ENCODE measurements at regions not wholly inside any gene's neighbourhood (a gene's known extent, or its start where the extent isn't known, plus 50 kb on each side); places are given as distances from the start of the nearest gene placed in this dataset.

DNA sequence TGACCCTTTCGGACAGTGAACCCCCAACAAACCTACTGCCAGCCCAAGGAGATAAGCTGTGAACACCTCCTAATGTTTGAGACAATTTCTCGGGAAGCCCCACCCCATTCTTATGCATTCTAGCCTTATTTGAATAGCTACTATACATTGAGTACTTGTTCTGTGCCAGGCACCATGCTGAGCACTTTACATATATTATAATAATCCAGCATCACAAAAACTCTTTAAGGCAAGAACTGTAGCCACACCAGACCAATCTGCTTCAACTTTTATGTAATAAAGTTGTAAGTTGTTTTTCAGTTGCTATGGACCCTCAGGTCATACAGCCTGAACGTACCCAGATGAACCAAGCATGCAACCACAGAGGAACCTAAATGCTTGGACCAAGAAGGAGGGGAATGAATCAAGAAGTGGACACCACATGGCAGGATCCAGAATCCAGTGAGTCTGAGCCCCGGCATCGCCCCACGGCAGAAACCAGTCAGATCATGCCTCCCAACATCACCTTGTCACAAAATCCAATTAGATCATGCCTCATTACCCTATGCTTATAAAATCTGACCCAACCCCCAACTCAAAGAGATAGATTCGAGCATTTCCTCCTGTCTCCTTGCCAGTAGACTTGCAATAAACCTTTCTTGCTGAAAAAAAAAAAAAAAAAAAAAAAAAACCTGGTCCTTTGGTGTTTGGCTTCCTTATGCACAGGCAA lies 225.0 kb downstream of the QDPR start:
- no peak for DNase-seq

DNA sequence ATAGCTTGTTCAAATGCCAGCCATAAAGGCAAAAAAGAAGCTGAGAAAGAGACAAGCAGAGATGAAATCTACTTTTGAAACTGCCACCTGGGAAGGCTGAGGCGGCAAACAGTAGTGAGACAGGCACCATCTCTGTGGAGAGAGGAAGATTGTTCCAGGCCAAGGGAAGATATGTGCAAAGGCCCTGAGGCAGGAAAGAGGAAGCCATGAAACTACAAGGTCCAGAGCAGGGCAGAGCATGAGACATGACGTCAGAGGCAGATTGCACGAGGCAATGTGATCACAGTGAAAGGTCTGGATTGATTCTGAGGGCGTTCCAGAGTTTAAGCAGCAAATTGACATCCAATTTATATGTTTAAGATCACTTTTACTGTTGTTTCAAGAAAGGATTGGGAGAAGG lies 226.1 kb downstream of the QDPR start:
- no peak for DNase-seq

DNA sequence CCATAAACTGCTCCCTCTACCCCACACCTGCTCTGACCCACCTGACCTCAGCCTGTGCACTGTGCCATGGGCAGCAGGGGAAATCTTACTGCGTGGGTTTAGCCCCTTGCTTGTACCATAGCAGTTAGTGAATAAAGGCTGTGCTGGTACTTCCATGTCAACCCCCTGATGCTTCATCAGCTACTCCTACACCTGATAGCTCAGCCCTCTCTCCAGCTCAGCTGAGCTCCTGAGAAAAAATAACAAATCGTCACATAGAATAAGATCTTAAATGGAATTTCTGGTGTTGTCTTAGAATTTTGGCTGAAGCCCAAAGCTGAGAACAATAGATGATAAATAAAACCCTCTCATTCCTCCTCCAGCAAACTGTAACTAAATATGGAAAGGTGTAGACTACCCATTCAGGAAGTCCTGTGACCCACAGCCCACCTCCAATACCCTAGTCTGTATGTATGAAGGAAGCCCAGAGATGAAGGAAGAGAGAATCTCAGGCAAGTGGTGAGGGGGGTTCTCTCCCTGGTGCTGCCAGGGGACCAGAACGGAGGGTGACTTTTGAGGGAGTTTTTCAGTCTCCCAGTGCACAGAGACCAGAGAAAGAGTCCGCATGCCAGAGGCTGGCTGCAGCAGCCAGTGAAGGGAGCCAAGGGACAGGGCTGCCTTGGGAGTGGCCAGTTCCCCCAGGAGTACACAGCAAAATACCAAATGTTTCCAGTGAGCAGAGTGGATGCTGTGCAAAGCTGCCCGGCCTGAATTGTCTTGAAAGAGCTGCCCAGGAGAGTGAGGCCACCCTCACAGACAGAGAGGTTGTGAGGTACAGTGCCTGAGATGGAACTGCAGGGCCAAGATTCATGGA lies 227.3 kb downstream of the QDPR start:
- DNase-seq = no peak

DNA sequence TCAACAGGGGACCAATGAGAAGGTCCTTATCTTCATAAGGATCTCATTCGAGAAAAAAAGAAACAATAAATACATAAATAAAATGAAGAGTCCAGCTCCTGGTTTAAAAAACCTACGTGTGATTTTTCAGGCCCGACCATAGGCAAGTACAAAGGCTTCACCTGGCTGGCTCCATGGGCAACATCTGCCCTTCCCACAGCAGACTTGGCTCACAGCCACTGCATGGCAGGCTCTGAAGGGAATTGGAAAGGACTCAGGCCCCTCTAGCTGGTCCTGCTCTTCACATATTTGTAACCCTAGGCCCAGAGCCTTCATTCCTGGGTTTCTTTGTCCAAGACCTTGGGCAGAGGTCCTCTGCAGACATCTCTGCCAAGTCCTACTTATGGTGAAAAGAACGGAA lies 228.1 kb downstream of the QDPR start:
- no peak for DNase-seq

DNA sequence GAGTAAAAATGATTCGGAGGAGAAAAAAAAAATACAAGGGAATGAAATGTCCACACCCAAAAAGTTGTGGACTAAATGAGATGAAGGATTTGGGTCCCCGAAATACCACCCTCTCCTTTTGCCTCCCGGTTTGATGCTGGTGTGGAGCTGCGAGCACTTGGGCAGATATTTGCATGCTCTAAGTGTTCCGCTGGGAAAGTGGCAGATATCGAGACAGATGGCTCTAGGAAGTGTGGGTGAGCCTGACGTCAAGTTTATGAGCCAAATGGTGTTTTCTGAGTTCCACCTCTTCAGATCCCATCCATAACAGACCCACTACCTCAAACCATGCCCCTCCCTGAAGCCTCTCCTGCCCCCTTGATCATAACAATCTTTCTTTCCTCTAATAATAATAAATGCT lies 228.6 kb downstream of the QDPR start:
- DNase-seq = no peak

DNA sequence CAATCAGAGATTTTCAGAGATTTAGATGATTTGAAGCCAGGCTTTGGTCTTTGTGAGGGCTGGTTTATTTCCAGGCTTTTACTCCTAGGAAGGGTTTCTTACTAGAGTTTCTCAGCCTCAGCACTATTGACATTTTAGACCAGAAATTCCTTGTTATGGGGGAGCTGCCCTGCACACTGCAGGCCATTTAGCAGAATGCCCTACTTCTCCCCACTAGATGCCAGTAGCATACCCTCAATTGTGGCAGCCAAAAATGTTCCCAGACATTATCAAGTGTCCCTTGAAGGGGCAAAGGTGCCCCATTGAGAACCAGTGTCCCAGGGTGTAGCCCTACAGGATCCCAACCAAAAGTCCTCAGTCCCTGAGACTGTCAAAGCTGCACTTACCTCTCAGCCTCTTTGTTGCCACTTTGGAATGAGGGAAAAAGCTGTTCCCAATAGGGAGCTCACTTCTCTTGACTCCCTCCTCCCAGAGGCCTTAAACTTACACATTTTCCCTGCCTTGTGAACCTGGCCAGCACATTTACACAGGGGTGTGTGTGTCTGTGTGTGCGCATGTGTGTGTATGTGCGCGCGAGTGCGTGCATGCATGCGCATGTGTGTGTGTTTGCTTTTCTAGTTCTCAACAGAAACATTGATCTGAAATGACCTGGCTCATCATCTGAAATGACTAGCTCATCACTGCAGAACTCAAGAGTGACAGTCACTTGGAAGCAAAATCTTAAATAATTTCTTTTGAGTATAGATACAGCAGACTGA lies 231.4 kb downstream of the QDPR start:
- DNase-seq = no peak

DNA sequence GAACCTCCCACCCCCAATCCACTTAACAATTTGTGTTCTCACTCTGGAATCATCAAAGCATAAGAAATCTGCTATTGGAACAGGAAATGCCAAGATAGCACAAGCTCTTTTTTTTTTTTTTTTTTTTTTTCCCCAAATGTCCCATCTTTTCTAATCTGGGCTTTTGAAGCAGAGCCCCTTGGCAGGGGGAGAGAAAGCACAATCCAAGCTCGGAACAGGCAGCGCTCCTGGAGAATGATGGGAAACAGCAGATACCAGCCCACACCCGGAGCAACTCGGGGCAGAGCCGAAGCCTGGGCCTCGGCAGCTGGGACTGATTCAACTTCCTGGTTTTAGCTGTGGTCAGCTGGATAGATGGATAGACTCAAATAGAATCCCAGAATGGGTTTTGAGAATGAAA lies 235.1 kb downstream of the QDPR start:
- DNase-seq = no peak

DNA sequence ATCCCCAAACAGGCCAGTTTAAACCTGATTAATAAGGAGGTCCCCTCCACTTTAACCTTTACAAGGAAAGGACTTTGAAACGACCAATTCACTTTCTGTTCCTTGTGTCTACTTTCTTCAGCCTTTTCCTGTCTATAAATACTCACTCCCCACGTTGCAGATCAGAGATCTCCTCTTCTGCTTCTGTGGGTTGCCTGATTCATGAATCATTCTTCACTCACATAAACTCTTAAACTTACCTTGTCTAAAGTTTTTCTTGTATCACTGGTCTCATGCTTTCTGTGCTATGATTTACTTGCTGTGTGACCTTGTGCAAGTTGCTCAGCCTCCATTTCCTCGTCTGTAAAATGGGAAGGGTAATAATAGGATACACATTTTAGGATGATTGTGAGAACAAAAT lies 236.1 kb downstream of the QDPR start:
- DNase-seq = no peak

DNA sequence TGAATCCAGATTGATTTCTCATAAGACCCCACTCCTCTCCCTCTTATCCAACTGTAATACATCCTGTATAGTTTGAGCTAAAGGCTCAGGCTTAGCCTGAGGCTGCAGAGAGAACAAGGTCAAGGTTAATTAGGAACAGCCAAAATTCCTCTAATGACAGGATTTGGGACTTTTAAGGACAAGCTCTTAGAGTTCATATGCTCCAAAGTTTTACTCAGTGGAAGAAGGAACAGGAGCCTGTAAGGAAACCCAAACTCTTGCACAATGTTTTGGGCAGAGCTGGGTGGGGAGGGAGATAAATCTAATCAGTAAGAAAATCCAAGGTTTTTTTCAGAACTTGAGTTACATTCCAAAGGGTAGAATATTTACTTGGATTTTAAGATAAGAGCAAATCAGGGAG lies 238.8 kb downstream of the QDPR start:
- no peak for DNase-seq

DNA sequence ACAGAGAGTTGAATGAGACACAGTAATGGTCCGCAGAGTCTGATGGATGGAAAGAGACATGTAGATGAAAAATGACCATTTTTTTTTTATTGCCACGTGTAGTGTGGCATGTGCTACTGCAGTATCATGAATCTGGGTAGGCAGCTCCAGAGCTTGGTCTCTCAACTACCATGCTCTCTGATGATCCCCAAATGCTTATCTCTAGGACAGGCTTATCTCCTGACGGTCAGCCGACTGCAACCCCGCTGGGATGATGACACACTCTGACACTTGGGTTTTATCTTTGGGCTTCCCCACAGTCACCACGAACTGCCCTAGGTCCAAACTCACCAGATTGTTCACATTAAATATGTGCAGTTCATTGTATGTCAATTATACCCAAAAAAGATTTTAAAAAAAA lies 239.7 kb downstream of the QDPR start:
- DNase-seq = no peak

DNA sequence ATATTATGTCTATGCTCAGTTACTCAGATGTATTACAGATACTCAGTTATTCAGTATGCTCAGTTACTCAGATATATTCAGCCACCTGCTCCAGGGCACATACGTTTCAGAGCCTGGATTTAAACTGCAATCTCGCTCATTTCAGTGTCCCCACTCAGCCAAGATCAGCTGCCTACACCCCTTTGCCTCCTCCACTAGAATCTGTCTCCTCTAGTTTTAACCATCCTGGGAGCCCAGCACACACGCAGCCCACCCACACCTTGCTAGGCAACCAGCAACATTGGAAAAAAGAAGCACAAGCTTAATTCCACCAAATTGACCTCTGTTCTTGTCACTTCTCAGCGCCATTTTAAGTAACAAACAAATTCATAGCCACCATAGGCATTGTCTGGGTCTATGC lies 246.2 kb downstream of the QDPR start:
- DNase-seq = no peak

DNA sequence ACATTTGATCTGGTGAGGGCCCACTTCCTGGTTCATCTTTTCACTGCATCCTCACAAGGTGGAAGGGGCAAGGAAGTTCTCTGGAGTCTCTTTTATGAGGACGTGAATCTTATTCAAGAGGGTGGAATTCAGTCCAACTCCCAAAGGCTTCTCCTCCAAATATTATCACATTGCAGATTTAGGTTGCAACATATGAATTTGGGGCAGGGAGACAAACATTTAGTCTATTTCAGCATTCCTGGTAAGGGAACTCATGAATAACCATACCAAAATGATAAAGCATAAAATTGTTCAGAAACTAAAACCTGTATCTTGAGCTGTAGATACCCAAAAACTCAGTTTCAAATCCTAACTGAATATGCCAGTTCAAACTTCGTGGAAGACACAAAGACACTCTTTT lies 246.8 kb downstream of the QDPR start:
- DNase-seq = no peak

DNA sequence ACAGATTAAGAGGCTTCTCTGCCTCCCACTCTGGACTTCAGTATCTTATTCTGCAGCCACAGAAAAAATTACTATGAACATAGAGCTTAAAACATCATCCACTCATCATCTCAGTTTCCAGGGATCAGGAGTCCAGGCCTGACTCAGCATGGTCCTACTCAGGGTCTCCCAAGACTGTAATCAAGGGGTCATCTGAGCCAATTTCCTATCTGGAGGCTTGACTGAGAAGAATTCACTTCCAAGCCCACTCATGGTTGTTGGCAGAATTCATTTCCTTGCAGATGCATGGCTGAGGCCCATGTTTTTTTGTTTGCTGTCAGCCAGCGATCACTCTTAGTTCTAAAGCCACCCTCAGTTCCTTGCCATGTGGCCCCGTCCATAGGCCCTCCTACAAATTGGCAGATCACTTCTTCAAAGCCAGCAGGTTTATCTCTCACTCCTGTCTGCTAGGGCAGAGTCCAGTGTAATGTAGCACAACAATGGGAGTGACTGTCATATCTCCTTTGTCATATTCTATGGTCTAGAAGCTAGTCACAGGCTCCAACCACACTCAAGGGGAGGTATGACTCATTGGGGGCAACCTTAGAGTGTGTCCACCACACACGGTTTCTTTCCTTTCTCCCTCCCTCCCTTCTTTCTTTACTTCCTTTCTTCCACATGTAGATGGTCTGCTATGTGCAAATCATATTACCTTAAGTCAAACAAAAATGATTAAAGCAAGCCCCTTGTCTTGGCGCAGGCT lies 251.6 kb downstream of the QDPR start:
- DNase-seq = no peak

DNA sequence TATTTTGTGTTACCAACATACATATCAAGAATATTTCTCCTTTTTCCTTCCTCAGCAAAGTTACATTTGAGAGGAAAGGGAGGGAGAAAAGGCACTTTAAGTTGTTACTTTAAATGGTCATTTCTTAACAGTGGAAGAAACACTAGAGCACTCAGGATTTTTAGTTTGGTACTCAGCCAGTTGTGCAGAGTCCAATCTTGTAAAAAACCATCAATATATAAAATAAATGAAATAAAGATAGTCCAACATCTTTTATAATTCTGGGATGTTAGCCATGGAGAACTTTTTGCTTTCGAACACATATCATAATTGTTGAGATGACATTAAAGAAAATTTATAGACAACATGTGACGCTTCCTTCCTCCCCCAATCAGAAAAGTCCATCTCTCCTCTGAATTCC lies 253.8 kb downstream of the QDPR start:
- DNase-seq = no peak

DNA sequence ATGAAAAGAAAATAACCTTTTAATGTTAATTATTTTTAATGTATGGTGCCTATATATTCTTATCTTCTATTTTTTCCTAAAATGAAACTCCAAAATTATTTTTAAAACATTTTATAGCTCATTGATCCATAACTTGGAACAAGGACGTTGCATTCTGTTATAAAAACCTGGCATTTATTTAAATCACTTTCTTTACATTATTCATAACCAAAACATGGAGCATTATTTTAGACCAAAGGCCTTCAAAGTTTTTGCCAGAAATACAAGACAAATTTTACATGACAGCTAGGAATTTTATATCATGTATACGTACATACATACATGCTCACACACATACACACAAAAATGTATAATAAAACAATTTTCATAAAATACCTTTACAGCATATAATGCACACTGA lies 259.8 kb downstream of the QDPR start:
- no peak for DNase-seq

DNA sequence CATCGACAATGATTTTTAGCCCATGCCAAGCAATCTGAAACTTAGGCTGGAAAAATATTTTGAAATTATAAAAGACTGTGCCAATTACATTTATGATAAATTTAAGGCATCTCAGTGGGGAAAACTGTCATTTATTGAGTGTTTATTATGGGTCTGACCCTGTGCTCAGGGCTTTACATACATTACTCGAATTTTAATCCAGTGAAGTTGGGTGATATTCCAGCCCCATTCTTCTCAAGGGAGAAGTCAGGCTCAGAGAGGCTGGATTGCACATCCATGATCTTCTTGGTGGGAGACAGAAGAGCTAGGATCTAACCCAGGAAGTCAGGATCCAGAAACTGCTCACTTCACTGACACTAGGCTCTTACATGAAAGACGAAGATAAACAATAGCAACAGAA lies 260.8 kb downstream of the QDPR start:
- DNase-seq = no peak

DNA sequence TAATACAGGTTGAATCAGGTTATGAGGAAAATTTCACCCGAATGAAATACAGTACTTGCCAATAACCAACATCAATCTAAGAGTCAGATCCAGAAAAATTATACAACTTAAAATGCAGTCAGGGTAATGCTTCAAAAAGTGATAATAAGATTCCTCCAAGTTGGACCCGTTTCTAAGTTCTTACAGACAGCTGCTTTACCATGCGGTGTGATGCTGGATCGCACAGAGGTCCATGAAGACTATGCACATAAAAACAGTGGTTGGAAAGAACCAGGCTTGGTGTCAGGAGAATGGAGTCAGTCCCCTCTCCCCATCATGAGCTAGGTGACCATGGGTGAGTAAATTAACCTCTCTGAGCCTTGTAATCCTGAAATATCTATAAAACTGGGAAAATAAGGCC lies 261.3 kb downstream of the QDPR start:
- DNase-seq = no peak

DNA sequence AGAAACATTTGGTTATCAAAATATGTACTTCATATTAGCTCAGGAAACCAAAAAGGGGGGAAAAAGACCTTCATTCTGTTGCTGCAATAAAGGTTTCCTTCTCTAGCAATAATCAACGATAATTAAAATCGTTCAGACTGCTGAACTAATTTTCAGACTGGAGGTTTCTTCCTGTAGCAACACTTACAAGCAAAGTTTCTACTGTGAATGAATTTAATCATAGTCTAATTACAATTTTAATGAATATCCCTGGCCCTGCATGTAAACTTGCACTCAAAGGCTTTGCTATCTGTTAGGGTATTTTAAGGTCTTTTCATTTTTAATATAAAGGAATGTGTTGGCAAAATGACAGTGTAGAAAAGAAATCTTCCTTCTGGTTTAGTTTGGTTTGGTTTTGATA lies 265.2 kb downstream of the QDPR start:
- DNase-seq = no peak

DNA sequence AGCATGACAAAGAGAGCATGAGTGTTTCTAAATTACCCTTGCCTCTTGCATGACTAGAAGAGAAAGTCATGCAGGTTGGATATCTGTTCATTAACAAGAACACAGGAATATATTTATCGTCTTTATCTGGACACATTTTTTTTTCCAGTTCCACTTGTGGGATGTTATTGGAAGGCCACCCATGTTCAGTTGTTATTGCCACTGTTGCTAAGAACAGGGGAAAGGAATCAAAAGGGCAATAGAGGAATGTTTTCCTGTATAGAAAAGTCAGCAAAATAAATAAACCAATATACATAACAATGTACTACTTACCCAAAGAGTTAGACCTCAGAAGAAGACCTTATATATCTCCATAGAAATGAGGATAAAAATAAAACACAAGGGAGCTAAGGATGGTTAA lies 270.1 kb downstream of the QDPR start:
- no peak for DNase-seq

DNA sequence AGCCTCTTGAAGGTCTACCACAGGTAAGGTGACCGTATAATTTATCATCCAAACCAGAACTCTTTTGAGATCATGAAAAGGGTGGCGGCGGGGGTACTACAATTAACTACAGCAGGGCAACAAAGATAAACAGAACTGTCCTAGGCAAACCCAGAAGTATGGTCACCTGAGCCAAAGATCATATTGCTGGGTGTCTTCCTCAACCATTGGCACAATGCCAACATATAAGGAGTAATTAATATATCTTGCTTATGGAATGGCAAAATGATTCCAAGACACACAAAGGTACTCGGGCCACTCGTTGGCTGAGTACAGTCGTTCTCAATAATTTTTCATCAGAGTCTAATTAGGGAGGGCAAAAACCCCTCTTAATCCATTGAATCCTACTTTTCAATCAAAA lies 273.3 kb downstream of the QDPR start:
- no peak for DNase-seq

DNA sequence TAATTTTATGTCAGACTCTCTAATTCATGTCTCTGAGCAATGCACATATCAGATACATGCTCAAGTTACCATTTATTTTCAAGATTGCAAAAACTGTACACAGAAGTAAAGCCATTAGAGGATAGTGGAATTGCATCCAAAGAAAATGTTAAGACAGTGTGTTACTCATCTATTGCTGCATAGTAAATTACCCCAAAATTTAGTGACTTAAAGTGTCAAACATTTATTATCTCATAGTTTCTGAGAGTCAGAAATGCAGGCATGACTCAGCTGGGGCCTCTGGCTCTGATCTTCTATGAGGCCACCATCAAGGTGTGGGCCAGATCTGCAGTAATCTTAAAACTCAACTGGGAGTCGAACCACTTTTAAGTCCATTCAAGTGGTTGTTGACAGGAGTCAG lies 275.2 kb downstream of the QDPR start:
- no peak for DNase-seq

DNA sequence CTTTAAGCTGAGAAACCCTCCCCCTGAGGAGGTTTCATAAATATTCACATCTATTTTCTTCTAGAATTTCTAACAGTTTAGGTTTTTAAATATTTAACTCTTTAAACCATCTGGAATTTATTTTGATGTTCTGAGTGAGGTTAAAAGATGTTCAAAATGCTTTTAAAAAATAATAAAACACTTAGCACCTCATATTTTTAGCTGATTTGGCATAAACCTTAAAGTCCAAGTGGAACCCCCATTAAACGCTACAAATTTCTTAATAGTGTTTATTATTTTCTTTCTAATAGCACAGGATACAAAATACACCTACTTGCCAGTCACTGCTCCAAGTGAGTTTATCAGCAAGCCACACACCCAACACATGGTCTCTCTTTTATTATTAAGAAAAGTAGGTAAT lies 277.2 kb downstream of the QDPR start:
- no peak for DNase-seq

DNA sequence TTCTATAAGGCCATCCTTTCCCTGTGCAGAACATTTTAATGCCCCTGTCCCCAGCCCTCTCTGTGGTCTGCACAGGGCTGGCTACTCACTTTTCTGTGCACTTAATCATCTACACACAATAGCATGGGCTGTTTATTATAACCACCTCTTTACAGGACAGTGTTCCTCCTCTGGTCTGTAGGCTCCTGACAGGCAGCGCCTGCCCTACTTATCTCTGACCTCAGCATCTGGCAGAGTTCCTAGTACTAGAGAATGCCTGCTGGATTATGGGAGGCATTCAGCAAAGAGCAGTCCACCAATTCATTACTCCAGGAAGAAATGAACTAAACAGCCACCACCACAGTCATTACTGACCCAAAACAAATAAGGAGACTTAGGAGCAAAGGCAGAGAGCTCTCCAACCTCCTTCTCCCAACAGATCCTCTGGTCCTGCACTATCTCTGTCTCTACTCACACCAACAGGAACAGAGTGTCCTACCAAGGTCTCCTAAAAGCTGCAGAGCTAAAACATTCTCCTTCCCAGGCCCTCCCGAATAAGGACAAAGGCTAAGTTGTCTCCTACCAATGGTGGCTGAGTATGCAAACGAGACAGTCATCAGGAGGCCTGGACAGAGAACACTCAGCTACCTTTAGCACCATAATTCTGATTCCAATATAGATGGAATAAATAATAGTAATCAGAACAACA lies 279.2 kb downstream of the QDPR start:
- DNase-seq = no peak
